ENCODE measurements at regions not wholly inside any gene's neighbourhood (a gene's known extent, or its start where the extent isn't known, plus 50 kb on each side); places are given as distances from the start of the nearest gene placed in this dataset.

- ChIA-PET CTCF (no interaction called here), POLR2A (no interaction called here)
- H3K4me3 ChIP-seq (ENCODE audit: low read depth, low read length), result no peak overlapping the region
- no peaks in the 10 kb centered on the region for H3K9me3 ChIP-seq (ENCODE audit: control insufficient read depth, insufficient read depth, low read depth, low read length)
- H3K4me1 ChIP-seq (ENCODE audit: control insufficient read depth, insufficient read depth, low read length), result no peaks in the 10 kb centered on the region
- no peak overlapping the region for H3K27ac ChIP-seq (ENCODE audit: extremely low read depth, low read depth, low read length)
- no peak for TF ChIP-seq ZNF391 (tag by site-specific recombination; IDR thresholded peaks at IDR 0.05; ENCODE audit: borderline replicate concordance, low read depth)
- TF ChIP-seq ZNF157 (tag by site-specific recombination; IDR thresholded peaks at IDR 0.05), result no peak
- no peak for TF ChIP-seq PRDM6 (tag by site-specific recombination; IDR thresholded peaks at IDR 0.05)
- TF ChIP-seq ZNF174 (tag by site-specific recombination; IDR thresholded peaks at IDR 0.05), result no peak
- no peak for TF ChIP-seq ZNF654 (tag by site-specific recombination; IDR thresholded peaks at IDR 0.05; ENCODE audit: low read depth)
- no peaks in the 10 kb centered on the region for H3K36me3 ChIP-seq (ENCODE audit: control insufficient read depth in 2 of 2, insufficient read depth in 1 of 2, low read length in 2 of 2)
Measured at GRCh38 chr2:76210551-76210950, 499.8 kb upstream of the GCFC2 start.

- no peaks in the 10 kb centered on the region for H3K4me1 ChIP-seq (ENCODE audit: control insufficient read depth, insufficient read depth, low read length)
- TF ChIP-seq ZNF169 (tag by site-specific recombination; IDR thresholded peaks at IDR 0.05) (no peak), ZNF521 (tag by site-specific recombination; IDR thresholded peaks at IDR 0.05) (no peak), KLF16 (tag by site-specific recombination; IDR thresholded peaks at IDR 0.05) (no peak), ZSCAN18 (tag by site-specific recombination; IDR thresholded peaks at IDR 0.05) (no peak), ZNF24 (tag by site-specific recombination; IDR thresholded peaks at IDR 0.05) (no peak), ZNF544 (tag by site-specific recombination; IDR thresholded peaks at IDR 0.05) (no peak), ZNF132 (tag by site-specific recombination; IDR thresholded peaks at IDR 0.05; ENCODE audit: borderline replicate concordance) (no peak), ZNF280D (tag by site-specific recombination; IDR thresholded peaks at IDR 0.05) (no peak), OSR2 (tag by site-specific recombination; IDR thresholded peaks at IDR 0.05) (no peak), ZNF146 (tag by site-specific recombination; IDR thresholded peaks at IDR 0.05) (no peak), ZNF629 (tag by site-specific recombination; IDR thresholded peaks at IDR 0.05) (no peak)
- H3K27ac ChIP-seq (ENCODE audit: extremely low read depth, low read depth, low read length), result no peak overlapping the region
- H3K36me3 ChIP-seq (ENCODE audit: control insufficient read depth in 2 of 2, insufficient read depth in 1 of 2, low read length in 2 of 2), result no peaks in the 10 kb centered on the region
- no peak overlapping the region for H3K4me3 ChIP-seq (ENCODE audit: low read depth, low read length)
- POLR2A ChIA-PET, result no interaction called here
- H3K9me3 ChIP-seq (ENCODE audit: control insufficient read depth, insufficient read depth, low read depth, low read length), result no peaks in the 10 kb centered on the region
- CTCF ChIA-PET, result interaction anchor here (1.6 kb wide), 2 partner anchors 9 to 395 kb away, joined by 8 to 9 read pairs; no protein-coding TSS in a partner anchor
Measured at GRCh38 chr2:76204048-76204447, 493.3 kb upstream of the GCFC2 start.

- Histone ChIP-seq H3K4me3 (ENCODE audit: low read depth, low read length) (no peak overlapping the region), H3K4me1 (ENCODE audit: control insufficient read depth, insufficient read depth, low read length) (no peaks in the 10 kb centered on the region), H3K27ac (ENCODE audit: extremely low read depth, low read depth, low read length) (no peak overlapping the region), H3K9me3 (ENCODE audit: control insufficient read depth, insufficient read depth, low read depth, low read length) (no peaks in the 10 kb centered on the region), H3K36me3 (ENCODE audit: control insufficient read depth in 2 of 2, insufficient read depth in 1 of 2, low read length in 2 of 2) (no peaks in the 10 kb centered on the region)
- CTCF ChIA-PET, result no interaction called here
- POLR2A ChIA-PET, result no interaction called here
- TF ChIP-seq ZNF830 (tag by site-specific recombination; IDR thresholded peaks at IDR 0.05; ENCODE audit: low read depth) (no peak), YY1 (tag by site-specific recombination; IDR thresholded peaks at IDR 0.05) (no peak), ZBTB26 (tag by site-specific recombination; optimal IDR thresholded peaks at IDR 0.05) (no peak), ZNF362 (tag by site-specific recombination; IDR thresholded peaks at IDR 0.05) (no peak), ZEB2 (tag by site-specific recombination; IDR thresholded peaks at IDR 0.05) (no peak), ZNF624 (tag by site-specific recombination; IDR thresholded peaks at IDR 0.05) (no peak)
Measured at GRCh38 chr2:76202866-76203265, 492.2 kb upstream of the GCFC2 start.

All from HEK293 (cell line).